ENCODE measurements at regions not wholly inside any gene's neighbourhood (a gene's known extent, or its start where the extent isn't known, plus 50 kb on each side); places are given as distances from the start of the nearest gene placed in this dataset.

DNA sequence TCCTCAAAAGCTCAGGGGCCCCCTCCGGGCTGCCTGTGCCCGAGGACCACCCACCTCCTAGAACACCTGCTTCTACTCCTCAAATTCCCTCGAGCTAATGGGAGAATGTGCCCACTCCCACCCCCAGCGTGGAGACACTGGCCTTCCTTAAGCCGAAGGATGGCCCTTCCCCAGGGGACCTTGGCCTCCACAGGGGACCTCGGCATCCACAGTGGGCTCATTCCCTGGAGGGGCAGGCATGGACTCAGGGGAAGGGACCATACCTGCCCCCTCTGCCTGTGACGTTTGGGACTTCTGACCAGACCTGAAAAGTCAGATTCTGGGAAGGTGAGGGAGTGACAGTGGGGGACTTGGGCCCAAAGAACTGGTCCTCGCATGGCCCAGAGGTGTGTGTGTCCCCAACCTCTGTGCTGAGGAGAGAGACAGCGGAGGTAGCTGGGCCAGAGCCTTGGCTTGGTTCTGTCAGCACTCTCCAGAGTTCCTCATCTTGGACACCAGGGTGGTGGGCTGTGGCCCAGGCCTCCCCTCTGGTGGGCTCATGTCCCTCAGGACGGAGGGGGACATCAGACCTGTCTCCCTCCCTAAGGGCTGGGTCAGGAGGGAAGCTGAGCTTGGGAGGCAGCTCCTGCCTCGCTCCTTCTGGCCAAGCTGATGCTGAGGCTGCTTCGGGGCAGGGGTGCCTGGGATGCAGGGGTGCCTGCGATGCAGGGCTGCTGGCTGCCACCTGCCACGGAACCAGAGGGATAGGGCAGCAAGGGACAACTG is 240.4 kb downstream of the HAUS1 start:
- no peak for DNase-seq (ENCODE audit: low read depth)

DNA sequence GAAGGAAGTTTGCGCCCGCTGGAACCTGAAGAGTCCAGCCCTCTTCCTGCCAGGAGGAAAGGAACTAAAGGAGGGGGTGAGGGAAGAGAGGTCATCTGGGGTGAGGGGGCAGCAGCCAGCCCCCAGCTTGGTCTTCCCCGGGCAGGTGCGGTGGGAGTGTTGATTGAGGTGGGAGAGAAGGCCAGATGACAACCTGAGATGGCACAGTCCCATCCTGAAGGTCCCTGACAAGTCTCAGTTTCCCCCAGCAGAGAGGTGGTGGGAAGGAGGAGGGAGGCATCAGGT is 240.9 kb downstream of the HAUS1 start:
- DNase-seq (ENCODE audit: low read depth) = no peak

- DNase-seq (ENCODE audit: low read depth) = no peak
Observed at GRCh38 chr18:46346213-46346612, 242.0 kb downstream of the HAUS1 start.

- DNase-seq (ENCODE audit: low read depth) = no peak
Observed at GRCh38 chr18:46346896-46347630, 242.9 kb downstream of the HAUS1 start.

DNA sequence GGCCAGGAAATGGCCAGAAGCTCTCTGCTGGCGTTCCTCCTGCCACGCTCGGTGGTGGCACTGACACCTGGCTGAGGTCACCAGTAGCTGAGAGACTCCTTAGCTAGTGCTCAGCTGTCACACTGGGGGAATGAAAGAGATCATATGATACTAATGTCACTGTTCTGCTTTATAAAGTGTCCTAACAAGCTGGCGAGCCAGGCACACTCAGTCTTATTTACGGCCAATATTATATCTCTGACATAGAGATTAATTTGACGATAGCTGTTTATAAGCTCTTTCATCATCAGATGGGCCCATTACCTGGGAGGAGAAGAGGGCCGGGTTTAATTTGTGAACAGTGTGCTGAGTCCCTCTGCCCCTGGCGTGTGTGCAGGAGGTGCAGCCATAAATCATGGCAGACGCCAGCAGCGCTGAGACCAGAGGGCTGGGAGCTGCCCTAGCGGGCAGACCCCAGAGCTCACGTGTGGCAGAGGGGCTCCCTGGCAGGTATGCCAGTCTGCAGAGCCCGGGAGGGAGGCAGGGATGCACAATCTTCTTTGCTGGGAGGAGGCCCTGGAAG is 246.5 kb downstream of the HAUS1 start:
- DNase-seq (ENCODE audit: low read depth) = no peak

DNA sequence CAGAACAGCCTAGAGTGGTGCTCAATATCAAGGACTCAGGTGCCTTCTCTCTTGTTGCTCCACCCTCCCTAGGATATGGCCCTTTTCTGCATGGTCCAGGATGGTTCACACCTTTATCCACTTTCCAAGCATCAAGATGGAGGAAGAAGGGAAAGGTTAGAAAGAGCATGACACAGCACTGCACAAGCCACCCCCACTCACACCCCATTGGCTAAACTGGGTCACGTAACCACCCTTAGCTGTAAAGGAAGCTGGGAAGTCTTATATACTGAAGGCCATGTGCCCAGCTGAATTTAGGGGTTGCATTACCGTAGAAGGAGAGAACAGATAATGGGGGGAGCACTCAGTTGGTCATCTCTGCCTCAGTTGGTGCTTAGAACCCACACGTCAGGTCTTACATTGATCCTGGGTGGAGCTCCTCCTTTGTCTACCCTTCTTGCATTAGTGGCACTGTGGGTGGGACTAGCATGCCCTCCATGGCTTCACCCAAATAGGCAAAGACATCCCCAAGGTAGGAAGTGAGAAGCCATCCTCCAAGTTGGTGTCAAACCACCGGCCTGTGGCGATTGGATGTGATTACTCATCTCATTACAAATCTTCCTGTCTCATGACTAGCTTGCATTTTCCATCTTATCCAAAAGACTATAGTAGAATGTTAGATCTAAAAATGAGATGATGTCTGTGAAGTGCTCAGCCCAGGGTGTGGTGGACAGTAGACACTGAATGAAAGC is 248.5 kb downstream of the HAUS1 start:
- no peak for DNase-seq (ENCODE audit: low read depth)

DNA sequence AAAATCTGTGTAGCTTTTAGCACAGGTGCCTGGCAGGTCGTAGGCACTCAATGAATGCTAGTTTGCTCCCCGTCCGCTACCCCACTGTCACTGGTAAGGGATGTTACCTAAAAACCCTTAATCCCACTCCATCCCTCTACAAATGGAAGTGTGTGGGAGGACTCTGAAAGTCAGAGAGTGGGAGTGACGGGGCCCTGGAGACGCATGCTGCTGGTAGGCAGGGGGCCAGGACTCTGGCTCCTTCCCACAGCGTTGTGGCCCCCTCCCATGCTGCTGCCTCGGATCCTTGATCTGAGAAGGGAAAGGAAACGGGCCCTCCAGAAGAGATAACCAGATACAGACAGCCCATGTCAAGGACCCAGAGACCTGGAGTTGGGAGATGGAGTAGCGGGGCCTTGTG is 249.3 kb downstream of the HAUS1 start:
- no peak for DNase-seq (ENCODE audit: low read depth)

DNA sequence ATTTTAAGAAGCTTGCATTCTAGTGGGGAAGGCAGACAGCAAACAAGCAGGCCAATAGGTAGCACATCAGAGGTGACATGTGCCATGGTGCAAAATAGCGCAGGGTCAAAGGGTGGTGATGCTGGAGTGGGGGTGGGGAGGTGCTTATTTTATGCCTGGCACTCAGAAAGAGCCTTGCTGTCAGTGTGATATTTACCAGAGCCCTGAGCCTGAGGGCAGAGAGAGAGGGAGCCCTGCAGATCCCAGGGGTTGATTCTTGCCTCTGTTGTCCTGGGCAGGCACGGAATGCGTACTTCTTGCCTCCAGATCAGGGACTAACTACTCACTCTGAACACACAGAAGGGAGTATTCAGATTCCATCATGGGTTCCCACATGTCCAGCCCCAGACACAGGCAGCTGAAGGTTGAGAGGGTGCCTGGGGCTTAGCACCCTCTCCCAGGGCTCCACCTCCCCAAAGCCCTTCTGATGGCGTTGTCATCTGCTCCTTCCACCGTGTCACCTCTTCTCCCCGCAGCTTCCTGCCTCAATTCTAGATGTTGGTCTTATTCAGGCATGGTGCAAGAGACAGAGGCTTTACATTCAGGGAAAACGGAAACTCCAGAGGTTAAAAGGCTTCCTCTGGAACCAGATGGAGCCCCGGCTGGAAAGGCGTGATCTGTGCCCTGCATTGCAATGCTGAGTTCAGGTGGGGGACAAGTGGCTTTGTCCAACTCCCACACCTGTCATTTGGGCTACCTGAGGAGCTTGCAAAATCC is 252.3 kb downstream of the HAUS1 start:
- no peak for DNase-seq (ENCODE audit: low read depth)

DNA sequence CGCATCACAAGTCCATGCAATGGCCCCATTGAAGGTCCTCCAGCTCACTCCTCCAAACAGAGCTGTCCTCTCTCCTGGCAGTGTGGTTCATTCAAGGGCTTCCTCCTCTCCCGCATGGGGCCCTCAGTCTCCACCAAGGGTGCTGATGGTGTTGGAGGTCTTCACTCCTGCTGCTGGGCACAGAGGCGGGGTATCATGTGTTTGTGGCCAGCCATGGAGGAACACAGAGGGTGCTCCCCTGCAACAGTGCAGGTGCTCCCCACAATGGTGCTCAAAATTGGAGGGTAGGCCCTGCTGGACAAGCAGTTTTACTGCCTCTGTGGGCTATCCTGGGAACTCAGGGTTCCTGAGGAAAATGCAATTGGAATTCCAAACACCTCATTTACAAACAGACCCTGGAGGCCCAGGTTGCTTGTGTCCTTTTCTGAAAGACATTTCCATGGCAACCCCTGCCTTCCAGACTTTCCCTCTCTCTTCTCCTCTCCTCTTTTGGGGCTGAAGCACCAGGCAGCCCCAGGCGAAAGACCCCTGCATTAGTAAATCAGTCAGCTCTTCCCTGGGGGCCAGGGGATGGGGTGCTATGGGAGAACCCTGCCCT is 256.0 kb downstream of the HAUS1 start:
- DNase-seq (ENCODE audit: low read depth) = no peak

DNA sequence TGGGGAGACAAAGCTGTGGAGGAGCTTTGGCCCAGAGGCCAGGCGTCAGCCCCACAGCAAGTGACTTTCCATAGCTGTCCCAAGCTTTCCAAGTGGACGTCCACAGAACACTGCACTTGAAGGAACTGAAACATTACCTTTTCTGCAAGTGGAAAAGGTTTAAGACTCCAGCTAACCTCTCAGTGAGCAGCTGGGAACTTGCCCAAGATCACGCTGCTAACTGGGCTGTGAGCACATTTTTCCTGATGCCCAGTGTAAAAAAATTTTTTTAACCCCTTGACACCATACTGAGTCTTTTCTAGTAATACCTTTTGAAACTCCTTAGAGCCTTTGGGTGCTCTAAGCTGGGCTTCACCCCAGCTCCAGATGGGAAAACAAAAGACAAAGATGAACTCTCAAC is 256.7 kb downstream of the HAUS1 start:
- DNase-seq (ENCODE audit: low read depth) = no peak

DNA sequence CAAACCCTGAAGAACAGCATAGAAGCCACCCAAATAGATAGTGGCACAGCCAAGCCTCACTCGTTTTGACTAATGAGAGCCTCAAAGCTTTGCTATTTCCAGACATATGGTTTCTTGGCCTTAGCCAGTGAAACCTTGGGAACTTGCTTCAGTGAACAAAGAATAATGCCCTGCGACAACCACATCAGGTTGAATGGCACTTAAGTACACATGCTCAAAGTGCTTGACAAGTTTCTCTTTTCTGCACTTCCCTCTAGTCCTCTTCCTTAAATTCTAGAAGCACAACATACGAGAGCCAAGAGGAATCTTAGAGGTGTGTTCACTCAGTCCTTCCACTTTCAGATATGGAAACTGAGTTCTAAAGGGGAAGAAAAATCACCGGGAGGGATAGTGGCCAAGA is 258.3 kb downstream of the HAUS1 start:
- DNase-seq (ENCODE audit: low read depth) = no peak

DNA sequence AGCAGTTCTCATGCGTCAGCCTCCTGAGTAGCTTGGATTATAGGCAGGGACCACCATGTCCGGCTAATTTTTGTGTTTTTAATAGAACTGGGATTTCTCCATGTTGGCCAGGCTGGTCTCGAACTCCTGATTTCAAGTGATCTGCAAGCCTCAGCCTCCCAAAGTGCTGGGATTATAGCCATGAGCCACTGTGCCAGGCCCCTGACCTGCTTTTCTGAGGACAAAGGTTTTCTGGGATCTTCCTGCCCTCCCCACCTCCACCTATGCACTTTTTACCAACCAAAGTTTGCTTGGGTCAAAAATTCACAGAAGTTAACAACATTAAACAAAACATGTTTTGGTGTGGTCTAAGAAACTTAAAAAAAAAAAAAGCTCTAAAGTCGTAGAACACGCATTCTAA is 259.9 kb downstream of the HAUS1 start:
- no peak for DNase-seq (ENCODE audit: low read depth)

- no peak for DNase-seq (ENCODE audit: low read depth)
Observed at GRCh38 chr18:46366201-46366600, 262.0 kb downstream of the HAUS1 start.

GRCh38 chr18:46366751-46367376 is 262.7 kb downstream of the HAUS1 start:
- no peak for DNase-seq (ENCODE audit: low read depth)

- no peak for DNase-seq (ENCODE audit: low read depth)
Observed at GRCh38 chr18:46369323-46369722, 265.1 kb downstream of the HAUS1 start.

GRCh38 chr18:46370898-46371297 is 266.7 kb downstream of the HAUS1 start:
- no peak for DNase-seq (ENCODE audit: low read depth)

- no peak for DNase-seq (ENCODE audit: low read depth)
Observed at GRCh38 chr18:46372670-46373069, 268.5 kb downstream of the HAUS1 start.

- no peak for DNase-seq (ENCODE audit: low read depth)
Observed at GRCh38 chr18:46373131-46373530, 268.9 kb downstream of the HAUS1 start.

DNA sequence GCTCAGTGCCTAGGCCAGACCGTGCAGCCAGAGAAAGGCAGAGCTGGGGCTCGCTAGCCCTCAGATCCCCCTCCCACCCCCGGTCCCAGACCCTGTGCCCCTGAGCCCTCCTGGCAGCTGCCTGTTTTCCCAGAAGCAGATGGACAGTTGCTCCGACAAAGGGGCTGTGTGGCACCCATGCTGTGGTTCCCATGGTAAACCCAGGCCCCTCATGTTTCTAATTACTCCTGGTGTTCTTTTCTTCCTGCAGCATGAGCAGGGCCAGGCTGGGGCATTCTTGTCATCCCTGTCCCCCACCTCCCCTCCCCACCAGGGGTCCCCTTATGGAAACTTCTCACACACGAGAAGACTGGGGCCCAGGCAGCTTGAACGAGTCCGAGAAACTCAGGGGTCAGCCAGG is 269.6 kb downstream of the HAUS1 start:
- no peak for DNase-seq (ENCODE audit: low read depth)

DNA sequence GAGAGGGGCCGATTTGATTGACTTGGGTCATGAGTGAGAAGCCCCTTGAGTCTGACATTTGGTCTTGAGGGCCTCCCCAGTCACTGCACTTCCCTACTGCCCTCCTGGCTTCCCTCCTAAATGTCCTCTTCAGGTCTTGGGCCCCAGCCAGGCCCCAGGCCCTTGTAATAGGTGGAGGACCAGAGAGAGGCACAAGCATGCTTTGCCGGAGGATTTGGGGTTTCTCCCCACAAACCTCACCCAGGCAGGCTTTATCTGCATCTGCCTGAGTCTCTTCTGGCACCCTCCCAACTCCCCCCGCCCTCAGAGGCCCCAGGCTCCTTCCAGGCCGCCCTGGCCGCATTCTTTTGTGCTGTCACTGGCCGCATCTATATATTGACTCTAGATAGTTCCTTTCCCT is 270.7 kb downstream of the HAUS1 start:
- no peak for DNase-seq (ENCODE audit: low read depth)

DNA sequence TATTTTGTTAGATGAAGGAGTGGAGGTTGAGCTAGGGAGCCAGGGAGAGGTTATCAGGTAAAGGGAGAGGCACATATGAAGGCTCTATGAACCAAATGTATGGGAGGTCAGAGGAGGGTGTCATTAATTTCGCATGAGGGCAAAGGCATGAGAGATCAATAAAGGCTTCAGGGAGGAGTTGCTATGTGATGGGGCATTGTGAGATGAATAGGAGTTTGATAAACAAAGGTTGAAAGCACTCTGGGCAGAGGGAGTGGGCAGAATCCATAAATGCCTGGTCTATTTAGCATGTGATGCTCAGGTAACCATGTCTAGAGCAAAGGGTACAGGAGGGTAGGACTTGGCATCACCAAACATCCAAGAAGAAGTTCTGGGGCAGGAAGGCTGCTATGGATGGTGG is 273.4 kb downstream of the HAUS1 start:
- DNase-seq (ENCODE audit: low read depth) = no peak
